ENCODE measurements at regions not wholly inside any gene's neighbourhood (a gene's known extent, or its start where the extent isn't known, plus 50 kb on each side); places are given as distances from the start of the nearest gene placed in this dataset.

GRCh38 chr14:65329481-65329880 is 83.0 kb upstream of the FUT8 start:
- TF ChIP-seq CTCF (IDR thresholded peaks at IDR 0.05) = no peak
- no peak for TF ChIP-seq POLR2A (IDR thresholded peaks at IDR 0.05)
